Stomach (tissue), 8 donors: ENCODE measurements at regions not wholly inside any gene's neighbourhood (a gene's known extent, or its start where the extent isn't known, plus 50 kb on each side); places are given as distances from the start of the nearest gene placed in this dataset.

Source experiments
- DNase-seq, 2 donors: peaks; one replicate each; pipeline versions ENCODE4 v3.0.0 to v3.0.0-alpha.2; 2013 to 2019
- H3K27ac ChIP-seq, 5 donors: fragments of 200-600 bp in 4 of 5; sonication (generic) in 4 of 5; one replicate each; pipeline ENCODE4 v1.5.1; 2013 to 2019; ENCODE audit warnings: mild to moderate bottlenecking in 1 of 5, moderate library complexity in 1 of 5
- H3K27me3 ChIP-seq, 3 donors: fragments of 200-600 bp; sonication (generic); one replicate each; pipeline ENCODE4 v1.5.1; 2017 to 2019; ENCODE audit warnings: mixed run types in 1 of 3
- H3K36me3 ChIP-seq, 4 donors: fragments of 200-600 bp; sonication (generic); 1 replicate in 3 of 4; 2 replicates in 1 of 4; pipeline ENCODE4 v1.5.1; 2016 to 2019
- H3K4me1 ChIP-seq, 4 donors: fragments of 200-600 bp; sonication (generic); one replicate each; pipeline ENCODE4 v1.5.1; 2016 to 2019
- H3K4me3 ChIP-seq, 4 donors: fragments of 200-600 bp; sonication (generic) in 3 of 4; one replicate each; pipeline ENCODE4 v1.5.1; 2016 to 2019; ENCODE audit warnings: mild to moderate bottlenecking in 1 of 4
- H3K9me3 ChIP-seq, 4 donors: fragments of 200-600 bp; sonication (generic); one replicate each; pipeline ENCODE4 v1.5.1; 2016 to 2019
- CTCF ChIP-seq, 7 experiments: fragments of 450-650 bp in 4 of 7; fragments of 200-600 bp in 3 of 7; sonication (generic) in 3 of 7; IDR thresholded peaks; one replicate each; pipeline ENCODE4 v1.5.1; 2016 to 2019; ENCODE audit warnings: antibody characterized with exemption in 7 of 7, control low read depth in 2 of 7, mild to moderate bottlenecking in 1 of 7
- EP300 ChIP-seq: sonication (generic); formaldehyde crosslinking; IDR thresholded peaks from one replicate; pipeline ENCODE4 v1.6.1; 2017; ENCODE audit warnings: antibody characterized with exemption
- POLR2A ChIP-seq, 4 donors: fragments of 450-650 bp; IDR thresholded peaks; one replicate each; pipeline ENCODE4 v1.6.1; 2016; ENCODE audit warnings: antibody characterized with exemption in 4 of 4, control low read depth in 2 of 4, mild to moderate bottlenecking in 1 of 4, moderate library complexity in 1 of 4
- POLR2AphosphoS5 ChIP-seq, 3 donors: sonication (generic); formaldehyde crosslinking; IDR thresholded peaks; one replicate each; pipeline ENCODE4 v1.6.1; 2016; ENCODE audit warnings: antibody characterized with exemption in 3 of 3
- WGBS, 5 donors: extraction: QIAGEN DNeasy Blood & Tissue Kit in 3 of 5; methylation state at CpG; one replicate each; pipeline versions ENCODE4 v1.1.5 to v1.1.7; 2013 to 2018; 5-methylcytosine and 5-hydroxymethylcytosine counted together
- intact Hi-C: fragments of 100-400 bp; cut with DNase I; formaldehyde crosslinking; loops from one replicate; pipeline ENCODE4 v1.15.1; 2023; ENCODE audit warnings: low total_unique reads
- donor health status: healthy with polysubstance abuse.
- donor health status: Bipolar disorder and iron deficiency.
- donor health status: healthy.

GRCh38 chr9:111176511-111176910 is 138.2 kb upstream of the LPAR1 start:
- Histone ChIP-seq H3K9me3 (no peaks in the 10 kb centered on the region), H3K4me3 (no peak overlapping the region), H3K27me3 (no peaks in the 10 kb centered on the region), H3K36me3 (no peaks in the 10 kb centered on the region), H3K4me1 (no peaks in the 10 kb centered on the region), H3K27ac (no peak overlapping the region)
- TF ChIP-seq POLR2A (IDR thresholded peaks at IDR 0.05) (no peak), POLR2AphosphoS5 (IDR thresholded peaks at IDR 0.05) (no peak), EP300 (no peak), CTCF (IDR thresholded peaks at IDR 0.05) (no peak)
- DNase-seq: no peak
- WGBS, 5 donors: 81 to 92% (median 86%) methylated on average over 6 of the region's 6 CpGs
- intact Hi-C loops: no loop called here

DNA sequence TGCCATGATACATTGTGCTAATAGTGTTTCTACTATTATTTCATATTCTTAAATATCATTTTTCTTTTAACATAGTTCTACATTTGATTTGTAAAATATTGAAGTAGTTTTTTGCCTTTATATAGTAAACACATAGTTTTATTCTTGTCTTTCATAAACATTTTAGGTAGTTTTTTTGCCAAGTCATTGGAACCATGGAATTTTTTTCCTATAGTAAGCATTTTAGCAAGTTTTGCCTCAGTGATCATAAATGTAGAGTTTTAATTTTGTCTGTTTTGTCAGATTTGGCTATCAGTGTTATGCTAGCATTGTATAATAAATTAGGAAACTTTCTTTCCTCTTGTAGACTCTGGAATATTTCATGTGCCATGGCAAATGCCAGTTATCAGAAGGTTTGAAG is 137.1 kb upstream of the LPAR1 start:
- H3K36me3 ChIP-seq: no peaks in the 10 kb centered on the region
- TF ChIP-seq POLR2AphosphoS5 (IDR thresholded peaks at IDR 0.05) (no peak), POLR2A (IDR thresholded peaks at IDR 0.05) (no peak), EP300 (no peak), CTCF (IDR thresholded peaks at IDR 0.05) (no peak)
- H3K4me1 ChIP-seq: no peaks in the 10 kb centered on the region

DNA sequence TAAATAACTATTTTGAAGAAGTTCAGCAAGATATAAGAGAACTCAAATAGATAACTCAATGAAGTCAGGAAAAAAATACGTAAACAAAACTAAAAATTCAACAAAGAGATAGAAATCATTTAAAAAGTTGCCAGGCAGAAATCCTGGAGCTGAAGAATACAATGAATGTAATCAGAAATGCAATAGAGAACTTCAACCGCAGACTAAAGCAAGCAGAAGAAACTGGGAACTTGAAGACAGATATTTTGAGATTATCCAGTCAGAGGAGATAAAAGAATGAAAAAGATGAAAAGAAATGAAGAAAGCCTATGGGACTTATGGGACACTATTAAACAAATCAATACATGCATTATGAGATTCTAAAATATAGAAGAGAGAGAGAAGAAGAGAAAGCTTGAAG is 129.1 kb upstream of the LPAR1 start:
- Histone ChIP-seq H3K9me3 (peaks cover 0 to 14% (median 9%) of the 10 kb centered on the region in 4 donors), H3K27ac (no peak overlapping the region), H3K4me3 (no peak overlapping the region), H3K4me1 (peaks cover 0 to 16% (median 0%) of the 10 kb centered on the region in 4 donors), H3K36me3 (no peaks in the 10 kb centered on the region), H3K27me3 (no peaks in the 10 kb centered on the region)
- intact Hi-C loops: no loop called here
- TF ChIP-seq CTCF (IDR thresholded peaks at IDR 0.05) (no peak), POLR2AphosphoS5 (IDR thresholded peaks at IDR 0.05) (no peak), POLR2A (IDR thresholded peaks at IDR 0.05) (no peak), EP300 (no peak)
- DNase-seq: no peak
- 89 to 96% (median 95%) methylated on average over 2 of the region's 2 CpGs for WGBS, 5 donors

More for the DNA sequence above, 137.1 kb upstream of the LPAR1 start:
- Histone ChIP-seq H3K9me3 (no peaks in the 10 kb centered on the region), H3K27me3 (no peaks in the 10 kb centered on the region), H3K27ac (no peak overlapping the region), H3K4me3 (no peak overlapping the region)
- intact Hi-C loops: no loop called here
- no peak for DNase-seq

GRCh38 chr9:111163716-111164389 is 125.6 kb upstream of the LPAR1 start:
- H3K36me3 ChIP-seq: no peaks in the 10 kb centered on the region
- H3K4me1 ChIP-seq: peaks cover 0 to 16% (median 0%) of the 10 kb centered on the region in 4 donors
- H3K27me3 ChIP-seq: no peaks in the 10 kb centered on the region
- H3K4me3 ChIP-seq: no peak overlapping the region
- H3K27ac ChIP-seq: peak overlapping the region in 3 of 5 donors; percentile 14 to 66 (median 40)
- H3K9me3 ChIP-seq: peaks cover 0 to 14% (median 9%) of the 10 kb centered on the region in 4 donors
- peak in 1 of 2 donors; percentile 19 for DNase-seq
- WGBS, 5 donors: 57 to 75% (median 66%) methylated on average over 5 of the region's 5 CpGs
- intact Hi-C loops: no loop called here
- TF ChIP-seq POLR2AphosphoS5 (IDR thresholded peaks at IDR 0.05): no peak
- TF ChIP-seq EP300: no peak
- TF ChIP-seq CTCF (IDR thresholded peaks at IDR 0.05): no peak
- no peak for TF ChIP-seq POLR2A (IDR thresholded peaks at IDR 0.05)
